ENCODE measurements at regions not wholly inside any gene's neighbourhood (a gene's known extent, or its start where the extent isn't known, plus 50 kb on each side); places are given as distances from the start of the nearest gene placed in this dataset.

GRCh38 chr10:10663622-10664021 is 354.1 kb upstream of the CELF2 start:
- Histone ChIP-seq H3K27ac (ENCODE audit: low read depth, low read length) (peak overlapping the region; percentile 20), H3K4me3 (ENCODE audit: low read depth in 1 of 5, low read length in 5 of 5) (peak overlapping the region in 1 of 5 donors; percentile 31), H3K4me1 (ENCODE audit: control insufficient read depth in 5 of 5, insufficient read depth in 5 of 5, low read length in 5 of 5) (peaks cover 0 to 21% (median 17%) of the 10 kb centered on the region in 5 donors), H3K36me3 (ENCODE audit: control insufficient read depth in 5 of 5, insufficient read depth in 5 of 5, low read length in 5 of 5) (no peaks in the 10 kb centered on the region), H3K9me3 (ENCODE audit: control insufficient read depth in 5 of 5, low read length in 5 of 5) (peaks cover 0 to 6% (median 0%) of the 10 kb centered on the region in 5 donors), H3K9ac (ENCODE audit: low read length in 5 of 5) (peak overlapping the region in 1 of 5 donors; percentile 9), H3K27me3 (ENCODE audit: control insufficient read depth in 5 of 5, insufficient read depth in 4 of 5, low read length in 5 of 5) (no peaks in the 10 kb centered on the region)

GRCh38 chr10:10665750-10666149 is 351.9 kb upstream of the CELF2 start:
- no peak overlapping the region for H3K9ac ChIP-seq (ENCODE audit: low read length in 5 of 5)
- H3K27me3 ChIP-seq (ENCODE audit: control insufficient read depth in 5 of 5, insufficient read depth in 4 of 5, low read length in 5 of 5) = no peaks in the 10 kb centered on the region
- H3K4me1 ChIP-seq (ENCODE audit: control insufficient read depth in 5 of 5, insufficient read depth in 5 of 5, low read length in 5 of 5) = peaks cover 0 to 21% (median 17%) of the 10 kb centered on the region in 5 donors
- H3K36me3 ChIP-seq (ENCODE audit: control insufficient read depth in 5 of 5, insufficient read depth in 5 of 5, low read length in 5 of 5) = no peaks in the 10 kb centered on the region
- no peak overlapping the region for H3K27ac ChIP-seq (ENCODE audit: low read depth, low read length)
- H3K9me3 ChIP-seq (ENCODE audit: control insufficient read depth in 5 of 5, low read length in 5 of 5) = no peaks in the 10 kb centered on the region
- no peak overlapping the region for H3K4me3 ChIP-seq (ENCODE audit: low read depth in 1 of 5, low read length in 5 of 5)

- no peaks in the 10 kb centered on the region for H3K36me3 ChIP-seq (ENCODE audit: control insufficient read depth in 5 of 5, insufficient read depth in 5 of 5, low read length in 5 of 5)
- H3K9ac ChIP-seq (ENCODE audit: low read length in 5 of 5) = no peak overlapping the region
- no peak overlapping the region for H3K4me3 ChIP-seq (ENCODE audit: low read depth in 1 of 5, low read length in 5 of 5)
- H3K27ac ChIP-seq (ENCODE audit: low read depth, low read length) = no peak overlapping the region
- H3K27me3 ChIP-seq (ENCODE audit: control insufficient read depth in 5 of 5, insufficient read depth in 4 of 5, low read length in 5 of 5) = no peaks in the 10 kb centered on the region
- H3K9me3 ChIP-seq (ENCODE audit: control insufficient read depth in 5 of 5, low read length in 5 of 5) = peaks cover 0 to 2% (median 0%) of the 10 kb centered on the region in 5 donors
- peaks cover 0 to 16% (median 11%) of the 10 kb centered on the region in 5 donors for H3K4me1 ChIP-seq (ENCODE audit: control insufficient read depth in 5 of 5, insufficient read depth in 5 of 5, low read length in 5 of 5)
Observed at GRCh38 chr10:10667466-10667865, 350.2 kb upstream of the CELF2 start.

GRCh38 chr10:10676972-10677371 is 340.7 kb upstream of the CELF2 start:
- H3K4me1 ChIP-seq (ENCODE audit: control insufficient read depth in 5 of 5, insufficient read depth in 5 of 5, low read length in 5 of 5) = no peaks in the 10 kb centered on the region
- no peaks in the 10 kb centered on the region for H3K27me3 ChIP-seq (ENCODE audit: control insufficient read depth in 5 of 5, insufficient read depth in 4 of 5, low read length in 5 of 5)
- peaks cover 0 to 9% (median 0%) of the 10 kb centered on the region in 5 donors for H3K9me3 ChIP-seq (ENCODE audit: control insufficient read depth in 5 of 5, low read length in 5 of 5)
- no peak overlapping the region for H3K27ac ChIP-seq (ENCODE audit: low read depth, low read length)
- H3K36me3 ChIP-seq (ENCODE audit: control insufficient read depth in 5 of 5, insufficient read depth in 5 of 5, low read length in 5 of 5) = no peaks in the 10 kb centered on the region
- H3K9ac ChIP-seq (ENCODE audit: low read length in 5 of 5) = no peak overlapping the region
- H3K4me3 ChIP-seq (ENCODE audit: low read depth in 1 of 5, low read length in 5 of 5) = no peak overlapping the region

- Histone ChIP-seq H3K36me3 (ENCODE audit: control insufficient read depth in 5 of 5, insufficient read depth in 5 of 5, low read length in 5 of 5) (no peaks in the 10 kb centered on the region), H3K27ac (ENCODE audit: low read depth, low read length) (no peak overlapping the region), H3K9ac (ENCODE audit: low read length in 5 of 5) (no peak overlapping the region), H3K4me3 (ENCODE audit: low read depth in 1 of 5, low read length in 5 of 5) (no peak overlapping the region), H3K27me3 (ENCODE audit: control insufficient read depth in 5 of 5, insufficient read depth in 4 of 5, low read length in 5 of 5) (no peaks in the 10 kb centered on the region), H3K4me1 (ENCODE audit: control insufficient read depth in 5 of 5, insufficient read depth in 5 of 5, low read length in 5 of 5) (no peaks in the 10 kb centered on the region), H3K9me3 (ENCODE audit: control insufficient read depth in 5 of 5, low read length in 5 of 5) (peaks cover 0 to 7% (median 0%) of the 10 kb centered on the region in 5 donors)
Observed at GRCh38 chr10:10677479-10677878, 340.2 kb upstream of the CELF2 start.

GRCh38 chr10:10680496-10680895 is 337.2 kb upstream of the CELF2 start:
- no peaks in the 10 kb centered on the region for H3K9me3 ChIP-seq (ENCODE audit: control insufficient read depth in 5 of 5, low read length in 5 of 5)
- no peak overlapping the region for H3K4me3 ChIP-seq (ENCODE audit: low read depth in 1 of 5, low read length in 5 of 5)
- H3K27me3 ChIP-seq (ENCODE audit: control insufficient read depth in 5 of 5, insufficient read depth in 4 of 5, low read length in 5 of 5) = no peaks in the 10 kb centered on the region
- no peaks in the 10 kb centered on the region for H3K36me3 ChIP-seq (ENCODE audit: control insufficient read depth in 5 of 5, insufficient read depth in 5 of 5, low read length in 5 of 5)
- H3K4me1 ChIP-seq (ENCODE audit: control insufficient read depth in 5 of 5, insufficient read depth in 5 of 5, low read length in 5 of 5) = no peaks in the 10 kb centered on the region
- no peak overlapping the region for H3K9ac ChIP-seq (ENCODE audit: low read length in 5 of 5)
- H3K27ac ChIP-seq (ENCODE audit: low read depth, low read length) = no peak overlapping the region

GRCh38 chr10:10684972-10685371 is 332.7 kb upstream of the CELF2 start:
- H3K9me3 ChIP-seq (ENCODE audit: control insufficient read depth in 5 of 5, low read length in 5 of 5) = no peaks in the 10 kb centered on the region

GRCh38 chr10:10685566-10685965 is 332.1 kb upstream of the CELF2 start:
- no peaks in the 10 kb centered on the region for H3K36me3 ChIP-seq (ENCODE audit: control insufficient read depth in 5 of 5, insufficient read depth in 5 of 5, low read length in 5 of 5)
- no peaks in the 10 kb centered on the region for H3K9me3 ChIP-seq (ENCODE audit: control insufficient read depth in 5 of 5, low read length in 5 of 5)
- no peaks in the 10 kb centered on the region for H3K4me1 ChIP-seq (ENCODE audit: control insufficient read depth in 5 of 5, insufficient read depth in 5 of 5, low read length in 5 of 5)
- no peak overlapping the region for H3K27ac ChIP-seq (ENCODE audit: low read depth, low read length)
- no peak overlapping the region for H3K9ac ChIP-seq (ENCODE audit: low read length in 5 of 5)
- H3K4me3 ChIP-seq (ENCODE audit: low read depth in 1 of 5, low read length in 5 of 5) = no peak overlapping the region
- H3K27me3 ChIP-seq (ENCODE audit: control insufficient read depth in 5 of 5, insufficient read depth in 4 of 5, low read length in 5 of 5) = no peaks in the 10 kb centered on the region

More at GRCh38 chr10:10684972-10685371, 332.7 kb upstream of the CELF2 start:
- no peak overlapping the region for H3K4me3 ChIP-seq (ENCODE audit: low read depth in 1 of 5, low read length in 5 of 5)
- no peak overlapping the region for H3K27ac ChIP-seq (ENCODE audit: low read depth, low read length)
- no peaks in the 10 kb centered on the region for H3K27me3 ChIP-seq (ENCODE audit: control insufficient read depth in 5 of 5, insufficient read depth in 4 of 5, low read length in 5 of 5)
- H3K36me3 ChIP-seq (ENCODE audit: control insufficient read depth in 5 of 5, insufficient read depth in 5 of 5, low read length in 5 of 5) = no peaks in the 10 kb centered on the region
- no peak overlapping the region for H3K9ac ChIP-seq (ENCODE audit: low read length in 5 of 5)
- H3K4me1 ChIP-seq (ENCODE audit: control insufficient read depth in 5 of 5, insufficient read depth in 5 of 5, low read length in 5 of 5) = no peaks in the 10 kb centered on the region

- H3K4me1 ChIP-seq (ENCODE audit: control insufficient read depth in 5 of 5, insufficient read depth in 5 of 5, low read length in 5 of 5) = no peaks in the 10 kb centered on the region
- no peak overlapping the region for H3K27ac ChIP-seq (ENCODE audit: low read depth, low read length)
- no peak overlapping the region for H3K9ac ChIP-seq (ENCODE audit: low read length in 5 of 5)
- no peaks in the 10 kb centered on the region for H3K27me3 ChIP-seq (ENCODE audit: control insufficient read depth in 5 of 5, insufficient read depth in 4 of 5, low read length in 5 of 5)
- no peak overlapping the region for H3K4me3 ChIP-seq (ENCODE audit: low read depth in 1 of 5, low read length in 5 of 5)
- H3K36me3 ChIP-seq (ENCODE audit: control insufficient read depth in 5 of 5, insufficient read depth in 5 of 5, low read length in 5 of 5) = no peaks in the 10 kb centered on the region
- no peaks in the 10 kb centered on the region for H3K9me3 ChIP-seq (ENCODE audit: control insufficient read depth in 5 of 5, low read length in 5 of 5)
Observed at GRCh38 chr10:10687751-10688150, 329.9 kb upstream of the CELF2 start.

GRCh38 chr10:10699427-10699826 is 318.2 kb upstream of the CELF2 start:
- no peak overlapping the region for H3K4me3 ChIP-seq (ENCODE audit: low read depth in 1 of 5, low read length in 5 of 5)
- H3K9me3 ChIP-seq (ENCODE audit: control insufficient read depth in 5 of 5, low read length in 5 of 5) = no peaks in the 10 kb centered on the region
- no peaks in the 10 kb centered on the region for H3K36me3 ChIP-seq (ENCODE audit: control insufficient read depth in 5 of 5, insufficient read depth in 5 of 5, low read length in 5 of 5)
- H3K9ac ChIP-seq (ENCODE audit: low read length in 5 of 5) = no peak overlapping the region
- no peaks in the 10 kb centered on the region for H3K27me3 ChIP-seq (ENCODE audit: control insufficient read depth in 5 of 5, insufficient read depth in 4 of 5, low read length in 5 of 5)
- H3K27ac ChIP-seq (ENCODE audit: low read depth, low read length) = no peak overlapping the region
- H3K4me1 ChIP-seq (ENCODE audit: control insufficient read depth in 5 of 5, insufficient read depth in 5 of 5, low read length in 5 of 5) = no peaks in the 10 kb centered on the region
